Fibroblast of the conjunctiva (primary cell): ENCODE measurements at regions not wholly inside any gene's neighbourhood (a gene's known extent, or its start where the extent isn't known, plus 50 kb on each side); places are given as distances from the start of the nearest gene placed in this dataset.
"Not testable (repeated sequence)": the region's sequence is repeated elsewhere in the genome, so short reads cannot be mapped to it uniquely, and the experiment has no call there.

Source experiments
- DNase-seq: peaks from one replicate; pipeline ENCODE4 v3.0.0-alpha.2; 2010; ENCODE audit warnings: low read depth

- not testable (repeated sequence) for DNase-seq
Observed at GRCh38 chr5:88615767-88616166, 267.2 kb downstream of the MEF2C start.

GRCh38 chr5:88613051-88613450 lies 269.9 kb downstream of the MEF2C start:
- no peak for DNase-seq

DNA sequence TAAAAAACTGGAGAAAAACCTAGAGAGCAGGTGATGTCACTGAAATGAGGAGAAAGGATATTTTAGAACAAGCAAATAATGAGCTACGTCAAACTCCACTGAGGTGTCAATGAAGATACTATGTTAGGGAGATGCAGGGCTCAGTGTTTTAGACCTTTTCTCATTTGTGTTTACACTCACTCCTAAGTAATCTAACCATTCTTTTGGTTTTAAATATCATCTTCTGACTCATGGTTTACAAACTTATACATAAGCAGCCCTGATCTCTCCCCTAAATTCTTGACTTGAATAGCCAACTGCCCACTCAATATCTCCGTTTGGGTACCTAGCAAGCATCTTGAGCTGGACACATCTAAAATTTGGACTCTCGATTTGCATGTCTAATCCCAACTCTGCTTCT lies 272.4 kb downstream of the MEF2C start:
- no peak for DNase-seq

DNA sequence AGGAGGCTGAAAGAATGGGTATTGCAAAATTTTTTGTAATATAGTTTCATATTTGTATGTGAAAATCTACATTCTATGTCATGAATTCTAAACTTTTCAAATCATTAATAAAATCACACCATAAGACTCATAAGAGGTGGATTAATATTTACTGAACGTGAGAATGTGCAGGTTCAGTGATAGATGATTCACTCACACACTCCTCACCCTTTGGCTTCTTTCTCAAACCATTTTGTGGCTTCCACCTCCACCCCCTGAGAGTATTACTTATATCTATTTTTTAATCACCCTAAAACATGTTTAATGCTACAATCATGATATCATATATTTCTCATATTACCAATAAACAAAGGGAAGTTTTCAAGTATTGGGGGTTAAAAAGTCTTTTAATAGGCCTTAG lies 275.5 kb downstream of the MEF2C start:
- no peak for DNase-seq

- no peak for DNase-seq
Observed at GRCh38 chr5:88606626-88607025, 276.4 kb downstream of the MEF2C start.

DNA sequence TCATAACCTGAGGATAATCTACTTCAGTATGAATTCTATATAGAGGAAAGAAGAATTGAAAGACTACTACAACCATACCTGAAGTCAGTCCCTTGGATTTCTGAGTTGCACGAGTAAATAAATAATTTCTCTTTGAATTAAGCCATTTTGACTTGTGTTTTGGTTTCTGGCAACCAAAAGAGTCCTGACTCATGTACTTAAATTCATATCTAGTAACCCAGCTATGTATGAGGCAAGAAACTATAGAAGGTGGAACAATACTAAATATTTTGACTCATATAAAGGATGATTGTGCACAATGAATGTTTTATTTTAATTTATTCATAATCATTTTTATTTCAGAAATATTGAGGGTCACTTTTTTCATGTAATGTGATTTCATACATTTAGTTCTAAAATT lies 276.8 kb downstream of the MEF2C start:
- no peak for DNase-seq

DNA sequence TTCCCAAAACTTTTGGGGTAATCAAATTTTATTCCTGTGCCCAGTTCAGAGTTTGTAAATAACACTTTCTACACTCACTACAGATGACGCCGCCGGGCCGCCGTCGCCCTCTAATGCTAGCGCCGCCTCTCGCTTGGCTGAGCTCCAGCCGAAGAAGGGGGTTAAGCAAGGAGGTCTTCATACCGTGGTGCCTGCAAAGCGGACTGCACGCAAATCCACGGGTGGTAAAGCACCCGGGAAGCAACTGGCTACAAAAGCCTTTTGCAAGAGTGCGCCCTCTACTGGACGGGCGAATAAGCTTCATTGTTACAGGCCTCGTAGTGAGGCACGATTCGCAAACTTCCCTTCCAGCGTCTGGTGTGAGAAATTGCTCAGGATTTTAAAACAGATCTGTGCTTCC lies 280.4 kb downstream of the MEF2C start:
- DNase-seq = no peak

DNA sequence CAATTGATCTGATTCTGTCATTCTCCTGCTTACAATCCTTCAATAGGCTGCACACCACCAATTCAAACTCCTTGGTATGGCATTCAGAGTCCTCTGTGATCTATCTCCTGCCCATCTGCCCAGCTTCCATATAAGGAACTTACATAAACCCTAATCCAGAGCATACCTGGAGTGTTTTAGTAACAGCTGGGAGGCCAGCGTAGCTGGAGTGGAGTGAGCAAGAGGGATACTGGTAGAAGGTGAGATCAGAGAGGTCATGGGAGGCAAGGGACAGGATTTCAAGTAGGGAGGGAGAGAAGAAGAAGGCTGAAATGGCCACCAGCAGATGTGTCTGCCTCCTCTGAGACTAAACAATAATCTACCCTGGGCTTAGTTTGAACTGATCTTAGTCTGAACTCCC lies 288.5 kb downstream of the MEF2C start:
- no peak for DNase-seq

DNA sequence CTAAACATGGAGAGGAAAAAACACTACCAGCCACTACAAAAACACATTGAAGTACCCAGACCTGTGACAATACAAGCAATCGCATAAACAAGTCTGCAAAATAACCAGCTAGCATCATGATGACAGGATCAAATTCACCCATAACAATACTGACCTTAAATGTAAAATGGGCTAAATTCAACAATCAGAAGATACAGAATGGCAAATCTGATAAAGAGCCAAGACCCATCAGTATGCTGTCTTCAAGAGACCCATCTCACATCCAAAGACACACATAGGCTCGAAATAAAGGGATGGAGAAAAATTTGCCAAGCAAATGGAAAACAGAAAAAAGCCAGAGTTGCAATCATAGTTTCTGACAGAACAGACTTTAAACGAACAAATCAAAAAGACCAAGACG lies 294.4 kb downstream of the MEF2C start:
- DNase-seq = no peak

DNA sequence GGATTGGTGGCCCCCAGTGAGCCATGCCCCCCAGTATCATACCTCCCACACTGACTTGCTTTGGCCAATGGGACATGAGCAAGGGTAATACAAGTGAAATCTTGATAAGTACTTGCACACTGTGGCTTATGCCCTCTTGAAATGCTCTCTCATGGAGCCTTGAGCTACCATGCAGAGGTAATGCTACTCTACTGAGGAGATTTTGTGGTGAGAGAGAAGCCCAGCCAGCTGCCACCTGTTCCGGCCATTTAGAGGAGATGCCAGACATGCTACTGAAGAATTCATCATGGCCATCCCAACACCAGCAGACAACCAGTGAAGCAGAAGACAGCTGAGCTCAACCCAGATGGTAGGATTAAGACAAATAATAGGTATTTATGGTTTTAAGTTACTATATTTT lies 299.5 kb downstream of the MEF2C start:
- DNase-seq = no peak

DNA sequence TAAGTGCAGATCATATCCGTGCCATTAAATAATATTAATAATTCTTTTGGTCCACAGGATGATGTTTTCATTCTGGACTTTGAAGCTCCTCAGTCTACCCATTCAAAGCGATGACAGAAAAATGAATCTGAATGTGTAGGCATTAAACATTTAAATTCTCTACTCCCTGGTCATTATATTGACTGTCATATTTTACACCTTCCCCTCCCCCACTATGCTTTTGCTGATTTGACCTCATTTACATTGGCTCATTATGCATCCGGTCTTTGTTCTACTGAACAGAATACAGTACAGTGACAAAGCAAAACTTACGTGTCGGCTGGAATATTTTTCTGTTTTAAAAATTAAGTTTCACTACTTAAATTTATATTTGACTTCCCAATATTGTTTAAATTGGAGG lies 289.7 kb upstream of the TMEM161B start:
- DNase-seq = no peak

DNA sequence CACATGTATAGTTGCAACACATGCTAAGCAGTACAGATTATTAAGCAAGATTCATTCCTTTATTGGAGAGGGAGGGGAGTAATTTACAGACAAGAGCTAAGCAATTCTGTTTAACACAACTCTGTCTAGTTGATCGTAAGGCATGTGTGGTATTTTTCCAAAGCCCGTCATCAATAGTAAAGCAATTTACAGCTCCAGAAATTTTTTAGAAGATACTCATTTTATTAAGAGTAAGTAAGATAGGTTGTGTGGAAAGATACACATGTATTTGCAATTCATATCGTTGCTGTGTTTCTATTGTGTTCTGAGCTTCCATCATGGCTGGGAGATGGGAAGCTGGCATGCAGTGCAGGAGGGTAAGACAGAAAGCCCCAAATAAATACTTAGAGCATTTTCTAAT lies 289.2 kb upstream of the TMEM161B start:
- no peak for DNase-seq

- no peak for DNase-seq
Observed at GRCh38 chr5:88557131-88557530, 288.5 kb upstream of the TMEM161B start.

DNA sequence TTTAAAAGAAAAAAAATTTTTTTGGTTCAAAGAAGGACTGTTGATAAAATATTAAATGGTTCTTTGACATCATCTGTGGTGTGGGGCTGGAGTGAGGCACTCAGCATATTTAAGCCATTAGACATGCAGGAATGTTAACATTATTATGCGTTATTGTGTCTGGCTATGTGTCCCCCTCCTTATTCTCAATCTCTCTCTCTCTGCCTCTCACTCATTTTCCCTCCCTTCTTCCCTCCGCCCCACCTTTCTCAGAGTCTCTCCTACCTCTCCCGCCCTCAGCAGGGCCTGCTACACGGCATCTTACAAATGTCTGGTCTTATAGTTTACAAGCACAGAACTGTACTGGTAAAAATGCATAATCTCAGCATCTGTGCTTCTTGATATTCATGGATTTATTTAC lies 287.8 kb upstream of the TMEM161B start:
- DNase-seq = no peak

DNA sequence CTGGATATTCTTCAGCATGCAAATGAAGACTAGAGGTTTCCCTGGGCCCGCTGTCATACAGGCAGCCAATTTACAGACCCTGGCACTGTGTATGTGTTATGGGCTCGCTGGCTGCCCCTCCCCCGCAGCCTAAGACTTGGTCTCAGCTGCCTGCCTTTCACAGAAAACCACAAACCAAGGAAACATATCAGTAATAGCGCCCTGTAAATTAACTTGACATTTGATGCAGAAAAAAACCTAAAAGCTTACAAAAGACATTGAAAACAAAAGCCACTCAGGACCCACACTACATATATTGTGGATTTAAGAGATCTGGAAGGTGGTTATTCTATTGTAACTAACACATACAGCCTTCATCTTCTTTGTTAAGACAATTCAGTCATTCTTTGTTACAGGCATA lies 287.0 kb upstream of the TMEM161B start:
- no peak for DNase-seq

DNA sequence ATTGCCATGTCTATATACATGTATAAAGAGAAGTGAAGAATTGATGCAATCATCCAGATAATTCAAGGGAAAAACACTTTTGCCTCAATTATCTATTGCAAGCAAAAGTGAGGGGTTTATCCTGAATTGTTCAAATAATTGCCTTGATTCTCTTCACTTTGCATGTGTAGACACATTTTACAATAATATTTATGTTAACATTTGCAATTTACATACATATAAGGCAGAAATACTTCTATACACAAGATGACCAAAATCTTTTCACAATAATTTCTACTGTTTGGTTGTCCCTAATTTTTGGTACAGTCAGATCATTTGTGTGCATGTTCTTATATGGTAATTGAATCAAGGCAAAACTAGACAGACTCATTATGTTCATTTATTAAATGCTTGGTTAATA lies 285.3 kb upstream of the TMEM161B start:
- no peak for DNase-seq

DNA sequence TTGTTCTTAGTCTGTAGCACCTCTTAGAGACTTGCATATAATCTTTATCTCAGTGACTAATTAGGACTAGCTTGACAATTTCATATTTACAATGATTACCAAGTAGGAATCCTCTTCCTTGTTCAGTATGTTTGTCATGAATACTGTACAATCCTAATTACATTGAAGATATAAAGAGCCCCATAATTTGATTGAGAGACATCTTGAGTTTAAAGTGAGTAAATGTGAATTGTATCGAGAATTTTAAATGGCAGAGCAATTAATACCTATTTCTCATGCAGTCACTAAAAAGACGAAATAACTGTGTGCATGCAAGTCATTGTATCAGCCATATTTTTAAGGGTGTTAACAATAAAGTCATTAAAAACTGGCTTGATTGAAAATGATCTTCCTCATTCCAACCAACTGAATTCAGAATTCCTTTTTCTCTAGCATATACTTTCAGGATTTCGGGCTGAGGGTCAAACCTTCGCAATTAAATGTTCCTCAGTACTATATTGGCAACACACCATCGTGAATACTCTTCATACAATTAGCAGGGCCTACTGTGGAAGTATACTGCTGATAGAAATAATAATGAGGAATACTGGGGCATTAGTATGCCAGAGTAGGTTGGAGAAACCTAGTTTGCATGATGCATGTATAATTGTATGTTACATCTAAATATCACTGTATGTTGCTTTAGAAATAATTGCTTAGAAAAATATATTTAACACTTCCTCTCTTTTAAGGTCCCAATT lies 284.7 kb upstream of the TMEM161B start:
- no peak for DNase-seq

DNA sequence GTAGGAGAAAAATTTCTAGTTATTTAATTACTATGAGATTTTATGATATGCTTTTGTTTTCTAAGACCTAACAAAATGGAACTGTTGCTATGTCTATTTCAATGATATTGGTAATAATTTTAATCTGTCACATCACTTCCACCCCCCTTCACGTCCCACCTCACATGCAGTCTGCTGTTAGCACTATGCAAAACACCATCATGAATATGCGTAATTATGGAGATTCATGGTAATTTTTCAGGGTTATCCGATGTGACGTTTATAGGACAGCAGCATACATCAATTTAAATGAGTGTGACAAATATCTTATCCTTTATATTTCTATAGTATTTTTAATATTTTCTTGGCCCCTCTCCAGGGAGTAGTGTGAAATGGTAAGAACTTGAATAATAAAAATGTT lies 283.8 kb upstream of the TMEM161B start:
- no peak for DNase-seq

GRCh38 chr5:88551724-88552345 lies 283.2 kb upstream of the TMEM161B start:
- no peak for DNase-seq

GRCh38 chr5:88550736-88551135 lies 282.1 kb upstream of the TMEM161B start:
- no peak for DNase-seq

DNA sequence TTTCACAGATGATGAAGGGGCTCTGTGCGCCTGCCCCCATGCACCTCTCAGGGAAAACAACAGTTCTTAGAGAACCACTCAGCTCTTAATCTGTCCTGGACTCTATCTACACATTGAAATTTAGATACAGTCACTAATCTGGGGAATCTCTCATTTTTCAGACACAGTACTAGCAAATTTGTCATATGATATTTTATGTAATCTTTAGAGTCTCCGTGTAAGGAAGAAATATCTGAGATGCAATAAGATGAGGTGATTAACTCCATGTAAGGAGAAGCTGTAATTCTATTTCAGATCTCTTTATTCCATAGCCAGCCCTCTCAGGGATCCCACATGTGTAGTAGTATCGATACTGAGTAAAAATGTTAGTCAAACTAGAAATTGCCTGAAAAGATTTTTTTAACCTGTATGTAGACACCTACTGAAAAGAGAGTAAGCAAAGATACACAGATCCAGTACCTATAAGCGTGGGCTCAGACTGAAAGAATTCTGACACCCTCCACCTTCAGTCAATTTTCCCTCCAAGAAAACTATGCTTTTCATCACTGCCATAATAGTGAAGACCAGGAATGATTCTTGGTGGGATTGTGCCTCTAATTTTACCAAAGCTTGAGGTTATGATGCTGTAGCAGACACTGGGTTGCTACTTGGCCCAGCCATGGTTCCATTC lies 279.6 kb upstream of the TMEM161B start:
- no peak for DNase-seq

- no peak for DNase-seq
Observed at GRCh38 chr5:88545338-88545737, 276.7 kb upstream of the TMEM161B start.

DNA sequence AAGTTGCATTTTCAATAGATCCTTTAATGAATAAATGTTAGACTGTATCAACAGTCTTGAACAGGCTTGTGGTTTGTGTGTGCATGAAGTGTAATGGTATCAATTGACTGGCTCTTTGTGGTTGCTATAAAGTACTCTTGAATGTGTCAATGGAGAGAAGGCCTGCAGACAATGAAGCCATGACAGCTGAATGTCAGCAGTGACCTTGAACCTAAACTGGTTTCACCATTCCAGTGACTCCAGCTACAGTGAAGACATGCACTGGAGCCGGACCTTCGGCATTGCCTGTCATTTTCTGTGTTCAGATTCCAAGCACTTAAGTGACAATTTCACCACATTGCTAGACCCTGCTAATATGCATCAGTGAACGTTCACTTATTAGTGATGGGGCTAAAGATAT lies 276.0 kb upstream of the TMEM161B start:
- no peak for DNase-seq
